Sciatic nerve (tissue), 2 donors: ENCODE measurements at regions not wholly inside any gene's neighbourhood (a gene's known extent, or its start where the extent isn't known, plus 50 kb on each side); places are given as distances from the start of the nearest gene placed in this dataset.

Source experiments
- ATAC-seq: fragments of 200-7000 bp; cut with Tn5 transposase; one replicate; pipeline ENCODE4 v1.9.1; 2020; ENCODE audit warnings: mild to moderate bottlenecking, moderate library complexity
- DNase-seq: peaks from one replicate; pipeline ENCODE4 v3.0.0-alpha.2; 2020; ENCODE audit warnings: low spot score
- intact Hi-C: fragments of 100-400 bp; cut with DNase I; formaldehyde crosslinking; loops from one replicate; pipeline ENCODE4 v1.14.2; 2022
- donor health status: DM: no; HTN: no; CAD: no.
- donor health status: DM: no; HTN: no; CAD: no.

- ATAC-seq (no peak), DNase-seq (no peak)
- intact Hi-C loops = no loop called here
These were observed 95.4 kb downstream of the RAB18 start for GRCh38 chr10:27599546-27599945.

- intact Hi-C loops = no loop called here
- DNase-seq (no peak), ATAC-seq (no peak)
These were observed 96.8 kb downstream of the RAB18 start for GRCh38 chr10:27600930-27601329.

GRCh38 chr10:27601503-27601902, 97.4 kb downstream of the RAB18 start:
- DNase-seq (no peak), ATAC-seq (peak; percentile 33)
- intact Hi-C loops = no loop called here

- DNase-seq (no peak), ATAC-seq (peak; percentile 63)
- intact Hi-C loops = no loop called here
These were observed 97.9 kb downstream of the RAB18 start for GRCh38 chr10:27601946-27602538.

GRCh38 chr10:27603104-27603503, 99.0 kb downstream of the RAB18 start:
- intact Hi-C loops = no loop called here
- DNase-seq = no peak
- ATAC-seq = no peak

- ATAC-seq (peak; percentile 65), DNase-seq (no peak)
- intact Hi-C loops = no loop called here
These were observed 101.2 kb downstream of the RAB18 start for GRCh38 chr10:27605318-27605717.

GRCh38 chr10:27607591-27607990, 103.5 kb downstream of the RAB18 start:
- no peak for DNase-seq
- no peak for ATAC-seq
- intact Hi-C loops = no loop called here

GRCh38 chr10:27611236-27611635, 107.1 kb downstream of the RAB18 start:
- intact Hi-C loops = no loop called here
- ATAC-seq (no peak), DNase-seq (no peak)

GRCh38 chr10:27611744-27612550, 107.8 kb downstream of the RAB18 start:
- peak; percentile 39 for ATAC-seq
- DNase-seq = no peak
- intact Hi-C loops = no loop called here

- intact Hi-C loops = no loop called here
- ATAC-seq (peak; percentile 74), DNase-seq (no peak)
These were observed 108.5 kb downstream of the RAB18 start for GRCh38 chr10:27612551-27613035.

GRCh38 chr10:27614776-27615175, 110.7 kb downstream of the RAB18 start:
- intact Hi-C loops = no loop called here
- no peak for ATAC-seq
- DNase-seq = no peak

- intact Hi-C loops = no loop called here
- no peak for DNase-seq
- ATAC-seq = no peak
These were observed 114.0 kb downstream of the RAB18 start for GRCh38 chr10:27618036-27618615.

GRCh38 chr10:27618906-27619305, 114.8 kb downstream of the RAB18 start:
- no peak for ATAC-seq
- DNase-seq = no peak
- intact Hi-C loops = no loop called here

- no peak for ATAC-seq
- DNase-seq = no peak
- intact Hi-C loops = no loop called here
These were observed 115.2 kb downstream of the RAB18 start for GRCh38 chr10:27619329-27619728.

- ATAC-seq (peak; percentile 88), DNase-seq (no peak)
- intact Hi-C loops = no loop called here
These were observed 116.6 kb downstream of the RAB18 start for GRCh38 chr10:27620430-27621397.

GRCh38 chr10:27621461-27621860, 117.4 kb downstream of the RAB18 start:
- intact Hi-C loops = no loop called here
- ATAC-seq = no peak
- DNase-seq = no peak

GRCh38 chr10:27622596-27622995, 118.5 kb downstream of the RAB18 start:
- ATAC-seq = no peak
- no peak for DNase-seq
- intact Hi-C loops = no loop called here
